Ascending aorta (tissue), 2 donors: ENCODE measurements at regions not wholly inside any gene's neighbourhood (a gene's known extent, or its start where the extent isn't known, plus 50 kb on each side); places are given as distances from the start of the nearest gene placed in this dataset.

Source experiments
- DNase-seq, 2 donors: peaks; one replicate each; pipeline ENCODE4 v3.0.0-alpha.2; 2019; ENCODE audit warnings: low spot score in 2 of 2
- H3K27ac ChIP-seq, 2 donors: fragments of 200-600 bp; sonication (generic); one replicate each; pipeline ENCODE4 v1.5.1; 2016 to 2017; ENCODE audit warnings: mild to moderate bottlenecking in 1 of 2
- H3K27me3 ChIP-seq: fragments of 200-600 bp; sonication (generic); one replicate; pipeline ENCODE4 v1.5.1; 2017
- H3K36me3 ChIP-seq, 2 donors: fragments of 200-600 bp; sonication (generic); one replicate each; pipeline ENCODE4 v1.5.1; 2016
- H3K4me1 ChIP-seq, 2 donors: fragments of 200-600 bp; sonication (generic); one replicate each; pipeline ENCODE4 v1.5.1; 2016 to 2017; ENCODE audit warnings: mild to moderate bottlenecking in 1 of 2
- H3K4me3 ChIP-seq, 2 donors: fragments of 200-600 bp; sonication (generic); one replicate each; pipeline ENCODE4 v1.5.1; 2016 to 2017; ENCODE audit warnings: mild to moderate bottlenecking in 1 of 2
- H3K9me3 ChIP-seq, 2 donors: fragments of 200-600 bp; sonication (generic); one replicate each; pipeline ENCODE4 v1.5.1; 2016
- CTCF ChIP-seq, 3 experiments: fragments of 200-600 bp in 2 of 3; fragments of 450-650 bp in 1 of 3; sonication (generic) in 2 of 3; IDR thresholded peaks; one replicate each; pipeline ENCODE4 v1.5.1; 2016 to 2019; ENCODE audit warnings: antibody characterized with exemption in 3 of 3, mild to moderate bottlenecking in 1 of 3, moderate library complexity in 1 of 3
- intact Hi-C: fragments of 100-400 bp; cut with DNase I; formaldehyde crosslinking; loops from one replicate; pipeline ENCODE4 v1.15.1; 2023

- no peak for TF ChIP-seq CTCF (IDR thresholded peaks at IDR 0.05)
- no peak for DNase-seq
- Histone ChIP-seq H3K27me3 (no peaks in the 10 kb centered on the region), H3K27ac (no peak overlapping the region), H3K4me3 (no peak overlapping the region), H3K36me3 (no peaks in the 10 kb centered on the region), H3K9me3 (peaks cover 0 to 10% of the 10 kb centered on the region in 2 donors), H3K4me1 (no peaks in the 10 kb centered on the region)
- intact Hi-C loops: no loop called here
Measured at GRCh38 chr9:106052166-106052565, 357.8 kb downstream of the TMEM38B start.

GRCh38 chr9:106052735-106053134 is 358.4 kb downstream of the TMEM38B start:
- H3K27ac ChIP-seq: no peak overlapping the region
- intact Hi-C loops: no loop called here
- no peak for TF ChIP-seq CTCF (IDR thresholded peaks at IDR 0.05)
- H3K36me3 ChIP-seq: no peaks in the 10 kb centered on the region
- H3K9me3 ChIP-seq: peaks cover 0 to 4% of the 10 kb centered on the region in 2 donors
- H3K4me1 ChIP-seq: no peaks in the 10 kb centered on the region
- no peak overlapping the region for H3K4me3 ChIP-seq
- no peaks in the 10 kb centered on the region for H3K27me3 ChIP-seq
- no peak for DNase-seq

- Histone ChIP-seq H3K4me1 (no peaks in the 10 kb centered on the region), H3K27me3 (no peaks in the 10 kb centered on the region), H3K27ac (no peak overlapping the region), H3K36me3 (no peaks in the 10 kb centered on the region), H3K9me3 (no peaks in the 10 kb centered on the region), H3K4me3 (no peak overlapping the region)
- DNase-seq: no peak
- intact Hi-C loops: no loop called here
- TF ChIP-seq CTCF (IDR thresholded peaks at IDR 0.05): no peak
Measured at GRCh38 chr9:106056328-106056727, 362.0 kb downstream of the TMEM38B start.

- no peaks in the 10 kb centered on the region for H3K27me3 ChIP-seq
- no peaks in the 10 kb centered on the region for H3K9me3 ChIP-seq
- TF ChIP-seq CTCF (IDR thresholded peaks at IDR 0.05): no peak
- no peaks in the 10 kb centered on the region for H3K4me1 ChIP-seq
- DNase-seq: no peak
- H3K4me3 ChIP-seq: no peak overlapping the region
- intact Hi-C loops: no loop called here
- H3K36me3 ChIP-seq: no peaks in the 10 kb centered on the region
- no peak overlapping the region for H3K27ac ChIP-seq
Measured at GRCh38 chr9:106058460-106058859, 364.1 kb downstream of the TMEM38B start.

- H3K4me1 ChIP-seq: no peaks in the 10 kb centered on the region
- no peak for DNase-seq
- H3K36me3 ChIP-seq: no peaks in the 10 kb centered on the region
- H3K9me3 ChIP-seq: no peaks in the 10 kb centered on the region
- H3K27me3 ChIP-seq: no peaks in the 10 kb centered on the region
- no peak overlapping the region for H3K4me3 ChIP-seq
- intact Hi-C loops: no loop called here
- no peak for TF ChIP-seq CTCF (IDR thresholded peaks at IDR 0.05)
- no peak overlapping the region for H3K27ac ChIP-seq
Measured at GRCh38 chr9:106059886-106060285, 365.5 kb downstream of the TMEM38B start.

GRCh38 chr9:106060885-106061284 is 366.5 kb downstream of the TMEM38B start:
- H3K4me3 ChIP-seq: no peak overlapping the region
- no peaks in the 10 kb centered on the region for H3K27me3 ChIP-seq
- no peak for TF ChIP-seq CTCF (IDR thresholded peaks at IDR 0.05)
- DNase-seq: no peak
- no peaks in the 10 kb centered on the region for H3K4me1 ChIP-seq
- H3K27ac ChIP-seq: no peak overlapping the region
- no peaks in the 10 kb centered on the region for H3K9me3 ChIP-seq
- intact Hi-C loops: no loop called here
- no peaks in the 10 kb centered on the region for H3K36me3 ChIP-seq
